SK-N-MC (cell line): ENCODE measurements at regions not wholly inside any gene's neighbourhood (a gene's known extent, or its start where the extent isn't known, plus 50 kb on each side); places are given as distances from the start of the nearest gene placed in this dataset.
"Not testable (repeated sequence)": the region's sequence is repeated elsewhere in the genome, so short reads cannot be mapped to it uniquely, and the experiment has no call there.

Experiments used
- DNase-seq: peaks from one replicate; pipeline ENCODE4 v3.0.0-alpha.2; 2011; ENCODE audit warnings: low read depth, low spot score
- H3K27ac ChIP-seq: fragments of 200-600 bp; sonication (generic); 2 replicates; pipeline ENCODE4 v1.5.1; 2016; ENCODE audit warnings: mixed run types
- H3K36me3 ChIP-seq: fragments of 200-600 bp; sonication (generic); 2 replicates; pipeline ENCODE4 v1.6.1; 2017; ENCODE audit warnings: antibody characterized with exemption, low read length, mixed read lengths; ENCODE audit not compliant: insufficient read depth
- H3K4me3 ChIP-seq: fragments of 200-600 bp; sonication (generic); 2 replicates; pipeline ENCODE4 v1.5.1; 2016
- H3K9ac ChIP-seq: fragments of 200-600 bp; sonication (generic); 2 replicates; pipeline ENCODE4 v1.8.0; 2017; ENCODE audit warnings: mixed run types, mixed read lengths; ENCODE audit not compliant: insufficient read length
- H3K9me3 ChIP-seq: fragments of 200-600 bp; sonication (generic); 2 replicates; pipeline ENCODE4 v1.6.1; 2017; ENCODE audit warnings: low read depth, mild to moderate bottlenecking, antibody characterized with exemption, low read length, moderate library complexity, mixed read lengths
- EZH2 ChIP-seq: fragments of 200-600 bp; sonication (generic); IDR thresholded peaks from one replicate; pipeline ENCODE4 v1.6.1; 2017; ENCODE audit warnings: antibody characterized with exemption
- FOXP2 ChIP-seq: optimal IDR thresholded peaks from 2 replicates; pipeline ENCODE3; 2011; ENCODE audit warnings: mild to moderate bottlenecking, moderate library complexity; ENCODE audit not compliant: insufficient read depth; ENCODE audit errors: extremely low read length, control extremely low read depth
- POLR2AphosphoS5 ChIP-seq: IDR thresholded peaks from 2 replicates; pipeline ENCODE4 v1.6.1; 2012; ENCODE audit warnings: mild to moderate bottlenecking, low read depth, low read length, borderline replicate concordance

DNA sequence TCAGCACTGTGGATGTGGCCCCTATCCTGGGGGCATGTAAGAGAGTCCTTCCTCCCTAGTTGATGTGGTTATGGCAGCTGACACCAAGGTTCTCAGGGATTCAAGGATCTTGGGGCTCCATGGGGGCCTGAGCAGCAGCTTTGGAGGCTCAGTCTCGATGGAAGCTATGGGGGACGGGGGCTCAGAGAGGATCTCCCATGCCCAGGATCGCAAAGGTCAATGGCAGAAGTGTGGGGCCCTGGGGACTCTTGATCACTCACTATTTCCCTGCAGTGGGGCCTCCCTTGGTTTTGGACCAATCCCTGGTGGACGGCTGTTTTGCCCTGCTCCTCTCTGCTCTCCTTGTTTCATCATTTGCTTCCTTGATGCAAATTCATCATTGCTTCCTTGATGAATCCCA, 885.9 kb downstream of the CDH8 start:
- Histone ChIP-seq H3K27ac (no peak overlapping the region), H3K4me3 (no peak overlapping the region), H3K36me3 (no peaks in the 10 kb centered on the region), H3K9me3 (no peaks in the 10 kb centered on the region), H3K9ac (no peak overlapping the region)
- DNase-seq, result no peak
- TF ChIP-seq FOXP2 (no peak), EZH2 (no peak), POLR2AphosphoS5 (no peak)

GRCh38 chr16:61149709-61150108, 886.5 kb downstream of the CDH8 start:
- H3K9ac ChIP-seq, result no peak overlapping the region
- no peak for TF ChIP-seq EZH2
- no peak for TF ChIP-seq POLR2AphosphoS5
- TF ChIP-seq FOXP2, result no peak
- no peaks in the 10 kb centered on the region for H3K36me3 ChIP-seq
- H3K27ac ChIP-seq, result no peak overlapping the region
- H3K9me3 ChIP-seq, result no peaks in the 10 kb centered on the region
- no peak overlapping the region for H3K4me3 ChIP-seq
- no peak for DNase-seq

GRCh38 chr16:61148930-61149329, 887.3 kb downstream of the CDH8 start:
- no peak overlapping the region for H3K4me3 ChIP-seq
- TF ChIP-seq POLR2AphosphoS5 (no peak), FOXP2 (no peak), EZH2 (no peak)
- no peak for DNase-seq

DNA sequence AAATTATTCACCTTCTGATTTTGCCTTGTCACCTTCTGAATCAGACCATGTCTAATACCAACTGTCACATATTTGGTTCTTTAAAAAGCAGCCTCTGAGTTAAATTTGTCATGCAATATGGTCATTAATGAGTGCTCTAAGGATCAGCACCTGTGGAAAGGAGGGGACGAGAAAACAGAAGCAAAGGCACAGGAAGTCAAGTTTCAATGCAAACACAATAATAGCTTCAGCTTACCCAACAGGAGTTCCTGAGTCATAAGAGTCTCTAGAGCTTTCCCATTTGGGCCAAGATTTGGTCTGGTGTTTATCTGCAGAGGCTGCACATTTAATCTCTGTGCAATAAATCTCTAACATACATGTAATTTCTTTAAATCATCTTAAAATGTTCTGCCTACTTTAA, 889.8 kb downstream of the CDH8 start:
- no peak for TF ChIP-seq POLR2AphosphoS5
- TF ChIP-seq FOXP2, result no peak
- TF ChIP-seq EZH2, result no peak
- no peak overlapping the region for H3K27ac ChIP-seq
- no peaks in the 10 kb centered on the region for H3K9me3 ChIP-seq
- H3K36me3 ChIP-seq, result no peaks in the 10 kb centered on the region
- DNase-seq, result no peak
- H3K9ac ChIP-seq, result no peak overlapping the region
- H3K4me3 ChIP-seq, result no peak overlapping the region

More at GRCh38 chr16:61148930-61149329, 887.3 kb downstream of the CDH8 start:
- Histone ChIP-seq H3K9me3 (no peaks in the 10 kb centered on the region), H3K9ac (no peak overlapping the region), H3K27ac (no peak overlapping the region), H3K36me3 (no peaks in the 10 kb centered on the region)

GRCh38 chr16:61131447-61131846, 904.8 kb downstream of the CDH8 start:
- no peaks in the 10 kb centered on the region for H3K36me3 ChIP-seq
- TF ChIP-seq FOXP2, result no peak
- TF ChIP-seq POLR2AphosphoS5, result no peak
- no peak for TF ChIP-seq EZH2
- no peak for DNase-seq

DNA sequence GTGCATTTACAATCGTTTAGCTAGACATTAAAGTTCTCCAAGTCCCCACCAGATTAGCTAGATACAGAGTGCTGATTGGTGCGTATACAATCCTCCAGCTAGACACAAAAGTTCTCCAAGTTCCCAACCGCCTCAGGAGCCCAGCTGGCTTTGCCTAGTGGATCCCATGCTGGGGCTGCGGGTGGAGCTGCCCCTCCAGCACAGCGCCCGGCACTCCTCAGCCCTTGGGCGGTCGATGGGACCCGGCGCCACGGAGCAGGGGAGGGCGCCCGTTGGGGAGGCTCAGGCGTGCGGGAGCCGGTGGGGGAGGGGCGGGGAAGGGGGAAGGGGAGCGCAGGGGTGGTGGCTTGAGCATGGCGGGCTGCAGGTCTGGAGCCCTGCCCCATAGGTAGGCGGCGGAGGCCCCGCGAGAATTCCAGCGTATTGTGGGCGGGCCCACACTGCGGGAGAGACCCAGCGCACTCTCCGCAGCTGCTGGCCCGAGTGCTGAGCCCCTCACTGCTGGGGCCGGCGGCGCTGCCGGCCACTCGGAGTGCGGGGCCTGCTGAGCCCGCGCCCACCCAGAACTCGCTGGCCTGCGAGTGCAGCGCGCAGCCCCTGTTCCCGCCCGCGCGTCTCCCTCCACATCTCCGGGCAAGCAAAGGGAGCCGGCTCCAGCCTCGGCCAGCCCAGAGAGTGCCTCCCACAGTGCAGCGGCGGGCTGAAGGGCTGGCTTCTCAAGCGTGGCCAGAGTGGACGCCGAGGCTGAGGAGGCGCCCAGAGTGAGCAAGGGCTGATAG, 907.5 kb downstream of the CDH8 start:
- no peak overlapping the region for H3K9ac ChIP-seq
- H3K36me3 ChIP-seq, result no peaks in the 10 kb centered on the region
- H3K4me3 ChIP-seq, result no peak overlapping the region
- no peaks in the 10 kb centered on the region for H3K9me3 ChIP-seq
- H3K27ac ChIP-seq, result no peak overlapping the region
- TF ChIP-seq EZH2 (no peak), FOXP2 (no peak), POLR2AphosphoS5 (no peak)
- no peak for DNase-seq

More at GRCh38 chr16:61131447-61131846, 904.8 kb downstream of the CDH8 start:
- Histone ChIP-seq H3K9ac (no peak overlapping the region), H3K9me3 (no peaks in the 10 kb centered on the region), H3K4me3 (no peak overlapping the region), H3K27ac (no peak overlapping the region)

DNA sequence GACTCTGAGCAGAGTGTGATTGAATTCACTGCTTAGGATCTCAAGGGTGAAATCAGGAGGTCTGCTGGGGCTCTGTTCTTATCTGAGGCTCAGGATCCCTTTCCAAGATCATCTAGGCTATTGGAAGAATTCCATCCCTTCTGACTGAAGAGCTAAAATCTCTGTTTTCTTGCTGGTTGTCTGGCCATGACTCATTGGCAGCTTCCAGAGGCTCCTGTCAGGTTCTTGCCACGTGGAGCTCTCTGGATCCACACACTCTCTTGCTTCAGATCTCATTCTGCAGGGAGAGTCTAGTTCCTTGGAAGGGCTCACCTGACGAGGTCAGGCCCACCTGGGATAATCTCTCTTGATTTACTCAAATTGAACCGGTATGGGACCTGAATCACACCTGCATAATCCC, 930.7 kb downstream of the CDH8 start:
- no peak for DNase-seq
- H3K9me3 ChIP-seq, result no peaks in the 10 kb centered on the region

GRCh38 chr16:61098505-61098904, 937.7 kb downstream of the CDH8 start:
- H3K4me3 ChIP-seq, result no peak overlapping the region
- no peaks in the 10 kb centered on the region for H3K9me3 ChIP-seq
- no peaks in the 10 kb centered on the region for H3K36me3 ChIP-seq
- TF ChIP-seq EZH2 (no peak), FOXP2 (no peak), POLR2AphosphoS5 (no peak)
- DNase-seq, result no peak
- H3K9ac ChIP-seq, result no peak overlapping the region
- H3K27ac ChIP-seq, result no peak overlapping the region

More for the DNA sequence above, 930.7 kb downstream of the CDH8 start:
- Histone ChIP-seq H3K4me3 (no peak overlapping the region), H3K36me3 (no peaks in the 10 kb centered on the region), H3K27ac (no peak overlapping the region), H3K9ac (no peak overlapping the region)
- TF ChIP-seq POLR2AphosphoS5 (no peak), FOXP2 (no peak), EZH2 (no peak)

GRCh38 chr16:61091300-61091699, 944.9 kb downstream of the CDH8 start:
- not testable (repeated sequence) for H3K9ac ChIP-seq, H3K9me3 ChIP-seq, DNase-seq, H3K36me3 ChIP-seq, H3K27ac ChIP-seq, H3K4me3 ChIP-seq
